GM10266 (cell line): ENCODE measurements at regions not wholly inside any gene's neighbourhood (a gene's known extent, or its start where the extent isn't known, plus 50 kb on each side); places are given as distances from the start of the nearest gene placed in this dataset.

Experiments
- DNase-seq: peaks from one replicate; pipeline ENCODE4 v3.0.0; 2012; ENCODE audit errors: extremely low spot score
- TF ChIP-seq, protein P1 (sequence below): IDR thresholded peaks from 2 replicates; pipeline ENCODE4 v1.5.1; 2012; ENCODE audit warnings: mild to moderate bottlenecking, low read depth; ENCODE audit not compliant: control insufficient read depth, insufficient read depth; ENCODE audit errors: missing control alignments

DNA sequence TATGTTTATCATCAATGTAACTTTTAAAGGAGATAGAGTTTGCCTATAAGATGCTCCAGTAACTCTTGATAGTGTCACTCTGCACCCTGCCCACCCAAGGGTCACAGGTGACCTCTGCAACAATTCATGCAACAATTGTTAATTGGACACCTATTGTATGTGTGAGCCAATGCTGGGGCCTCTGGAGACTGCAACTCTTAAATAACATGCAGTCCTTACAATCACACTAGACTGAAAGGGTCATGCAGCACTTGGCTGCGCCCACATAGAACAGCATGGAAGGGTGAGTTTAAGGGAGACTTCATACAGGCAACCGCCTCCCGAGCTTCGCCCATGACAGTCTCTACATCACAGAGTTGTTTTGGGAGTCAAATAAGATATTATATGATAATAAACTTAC lies 137.1 kb upstream of the TWIST2 start:
- TF ChIP-seq, protein P1, sequence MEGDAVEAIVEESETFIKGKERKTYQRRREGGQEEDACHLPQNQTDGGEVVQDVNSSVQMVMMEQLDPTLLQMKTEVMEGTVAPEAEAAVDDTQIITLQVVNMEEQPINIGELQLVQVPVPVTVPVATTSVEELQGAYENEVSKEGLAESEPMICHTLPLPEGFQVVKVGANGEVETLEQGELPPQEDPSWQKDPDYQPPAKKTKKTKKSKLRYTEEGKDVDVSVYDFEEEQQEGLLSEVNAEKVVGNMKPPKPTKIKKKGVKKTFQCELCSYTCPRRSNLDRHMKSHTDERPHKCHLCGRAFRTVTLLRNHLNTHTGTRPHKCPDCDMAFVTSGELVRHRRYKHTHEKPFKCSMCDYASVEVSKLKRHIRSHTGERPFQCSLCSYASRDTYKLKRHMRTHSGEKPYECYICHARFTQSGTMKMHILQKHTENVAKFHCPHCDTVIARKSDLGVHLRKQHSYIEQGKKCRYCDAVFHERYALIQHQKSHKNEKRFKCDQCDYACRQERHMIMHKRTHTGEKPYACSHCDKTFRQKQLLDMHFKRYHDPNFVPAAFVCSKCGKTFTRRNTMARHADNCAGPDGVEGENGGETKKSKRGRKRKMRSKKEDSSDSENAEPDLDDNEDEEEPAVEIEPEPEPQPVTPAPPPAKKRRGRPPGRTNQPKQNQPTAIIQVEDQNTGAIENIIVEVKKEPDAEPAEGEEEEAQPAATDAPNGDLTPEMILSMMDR = no peak

DNA sequence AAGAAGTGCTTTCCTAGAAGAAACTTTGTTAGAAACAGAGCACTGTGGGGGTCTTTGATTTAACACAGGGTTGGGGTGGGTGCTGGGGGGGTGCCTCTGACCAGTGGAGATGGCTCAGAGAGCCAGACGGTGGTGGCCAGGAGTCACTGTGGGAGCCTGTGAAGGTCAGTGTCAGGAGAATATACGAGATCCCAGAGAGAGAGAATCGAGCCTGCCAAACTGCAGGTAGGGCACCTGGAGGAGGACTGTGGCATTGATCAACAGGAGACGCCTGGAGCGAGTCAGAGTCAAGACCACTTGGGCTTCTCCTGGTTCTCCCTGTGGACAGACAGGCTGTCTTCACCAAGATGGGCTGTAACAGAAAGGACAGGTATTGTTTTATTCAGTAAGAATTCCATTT lies 136.5 kb upstream of the TWIST2 start:
- DNase-seq = no peak
- TF ChIP-seq, protein P1 = no peak

More for the DNA sequence above, 137.1 kb upstream of the TWIST2 start:
- DNase-seq = no peak

DNA sequence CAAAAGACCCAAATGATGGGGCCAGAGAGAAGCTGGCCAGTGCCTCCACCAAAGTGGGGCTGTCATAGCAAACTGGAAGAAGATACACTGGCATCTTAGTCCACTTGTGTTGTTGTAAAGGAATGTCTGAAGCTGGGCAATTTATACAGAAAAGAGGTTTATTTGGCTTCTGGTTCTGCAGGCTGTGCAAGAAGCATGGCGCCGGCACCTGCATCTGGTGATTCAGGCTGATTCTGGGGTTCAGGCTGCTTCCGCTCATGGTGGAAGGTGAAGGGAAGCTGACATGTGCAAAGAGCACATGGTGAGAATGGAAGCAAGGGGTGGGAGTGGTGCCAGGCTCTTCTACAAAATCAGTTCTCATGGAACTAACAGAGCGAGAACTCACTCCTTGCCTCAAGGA lies 135.9 kb upstream of the TWIST2 start:
- DNase-seq = no peak
- TF ChIP-seq, protein P1 = no peak

DNA sequence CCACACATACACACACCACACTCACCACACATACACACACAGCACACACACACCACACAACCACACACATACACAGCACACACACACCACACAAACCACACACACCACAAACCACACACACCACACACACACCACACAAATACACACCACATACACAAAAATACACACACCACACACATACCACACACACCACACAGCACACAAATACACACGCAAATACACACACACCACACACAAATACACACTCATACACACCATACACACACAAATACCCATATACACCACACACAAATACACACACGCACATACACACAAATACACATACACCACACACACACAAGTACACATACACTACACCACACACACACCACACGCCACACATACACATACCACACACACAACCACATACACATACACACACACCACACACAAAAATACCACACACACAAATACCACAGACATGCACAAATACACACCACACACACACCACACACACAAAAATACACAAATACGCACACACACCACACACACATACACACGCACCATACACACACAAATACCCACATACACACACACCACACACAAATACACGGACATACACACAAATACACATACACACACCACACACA lies 134.6 kb upstream of the TWIST2 start:
- TF ChIP-seq, protein P1 = no peak
- no peak for DNase-seq

DNA sequence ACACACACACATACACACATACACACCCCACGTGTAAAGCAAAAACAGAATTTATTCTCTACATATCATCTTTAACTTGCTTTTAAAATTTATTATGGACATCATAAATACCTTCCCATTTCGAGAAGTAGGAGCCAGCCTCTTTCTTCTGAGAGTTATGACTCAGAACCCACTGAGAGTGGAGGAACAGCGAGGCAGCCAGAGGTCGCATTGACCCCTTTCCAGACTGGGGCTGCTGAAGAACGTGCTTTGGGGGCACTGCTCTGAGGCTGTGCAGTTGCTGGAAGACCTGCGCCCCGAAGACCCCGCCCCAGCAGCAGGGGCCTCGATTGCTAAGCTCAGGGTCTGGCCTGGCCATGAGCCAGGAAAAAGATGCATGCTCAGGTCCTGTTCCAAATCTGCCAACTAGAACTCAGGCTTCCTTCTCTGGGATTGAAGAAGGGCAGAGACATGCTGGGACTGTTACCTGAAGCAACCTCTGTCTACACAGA lies 133.8 kb upstream of the TWIST2 start:
- TF ChIP-seq, protein P1 = no peak
- DNase-seq = no peak

DNA sequence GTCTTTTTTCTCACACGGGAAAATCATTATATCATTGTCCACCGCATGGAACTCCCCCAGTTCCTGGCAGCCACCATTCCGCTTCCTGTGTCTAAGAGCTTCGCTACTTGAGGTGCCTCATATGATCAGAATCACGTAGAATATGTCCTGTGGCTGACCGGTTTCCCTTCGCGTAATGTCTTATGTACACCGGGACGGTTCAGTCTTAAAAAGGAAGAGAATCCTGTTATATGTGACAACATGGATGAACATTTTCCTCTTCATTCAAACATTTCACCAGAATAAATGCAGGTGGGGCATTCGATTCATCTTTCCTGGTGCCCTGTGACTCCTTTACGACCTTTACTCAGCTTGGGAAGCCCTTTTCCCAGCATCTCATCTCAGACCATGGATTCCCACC lies 131.7 kb upstream of the TWIST2 start:
- DNase-seq = no peak
- TF ChIP-seq, protein P1 = no peak

DNA sequence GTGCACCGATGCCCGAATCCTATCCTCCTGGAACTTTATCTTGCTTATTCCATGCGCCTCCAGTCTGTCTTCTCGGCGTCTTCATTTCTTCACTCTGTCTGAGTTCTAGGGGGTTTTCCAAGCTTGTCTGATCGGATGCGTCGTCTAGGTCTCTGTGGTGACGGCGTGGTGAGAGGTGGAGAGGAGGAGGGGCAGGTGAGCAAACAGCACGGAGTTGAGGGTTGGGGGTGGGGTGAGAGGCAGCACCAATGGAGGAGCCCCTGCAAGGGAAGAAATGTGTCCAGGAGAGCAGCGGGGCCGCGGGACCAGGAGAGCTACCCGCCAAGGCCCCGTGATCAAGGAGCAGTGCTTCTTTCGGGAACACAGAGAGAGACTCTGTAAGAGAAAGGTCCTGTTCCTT lies 131.3 kb upstream of the TWIST2 start:
- no peak for DNase-seq
- TF ChIP-seq, protein P1 = no peak
